ENCODE measurements at regions not wholly inside any gene's neighbourhood (a gene's known extent, or its start where the extent isn't known, plus 50 kb on each side); places are given as distances from the start of the nearest gene placed in this dataset.

DNA sequence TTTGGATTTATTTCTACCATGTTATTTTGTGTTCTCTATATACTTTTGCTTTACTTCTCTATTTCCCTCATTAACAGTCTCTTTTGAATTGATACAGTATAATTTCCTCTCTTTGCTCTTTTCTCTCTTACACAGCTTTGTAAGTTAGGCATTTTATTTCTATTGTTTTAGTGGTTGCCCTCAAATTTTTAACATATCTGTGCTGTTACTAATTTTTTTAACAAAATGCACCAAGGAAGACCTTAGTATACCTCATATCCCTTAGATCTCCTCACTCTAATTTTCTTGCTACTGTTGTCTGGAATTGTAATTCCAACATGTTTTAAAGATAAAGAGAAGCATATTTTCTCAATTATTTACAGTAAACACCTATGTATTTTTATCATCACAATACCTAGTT, 416.8 kb upstream of the SLC14A2 start:
- DNase-seq (ENCODE audit: low spot score), result no peak
- H3K27ac ChIP-seq, result no peak overlapping the region
- ChIA-PET CTCF (no interaction called here), POLR2A (ENCODE audit: low non-redundant PET) (no interaction called here)
- TF ChIP-seq, protein P1, sequence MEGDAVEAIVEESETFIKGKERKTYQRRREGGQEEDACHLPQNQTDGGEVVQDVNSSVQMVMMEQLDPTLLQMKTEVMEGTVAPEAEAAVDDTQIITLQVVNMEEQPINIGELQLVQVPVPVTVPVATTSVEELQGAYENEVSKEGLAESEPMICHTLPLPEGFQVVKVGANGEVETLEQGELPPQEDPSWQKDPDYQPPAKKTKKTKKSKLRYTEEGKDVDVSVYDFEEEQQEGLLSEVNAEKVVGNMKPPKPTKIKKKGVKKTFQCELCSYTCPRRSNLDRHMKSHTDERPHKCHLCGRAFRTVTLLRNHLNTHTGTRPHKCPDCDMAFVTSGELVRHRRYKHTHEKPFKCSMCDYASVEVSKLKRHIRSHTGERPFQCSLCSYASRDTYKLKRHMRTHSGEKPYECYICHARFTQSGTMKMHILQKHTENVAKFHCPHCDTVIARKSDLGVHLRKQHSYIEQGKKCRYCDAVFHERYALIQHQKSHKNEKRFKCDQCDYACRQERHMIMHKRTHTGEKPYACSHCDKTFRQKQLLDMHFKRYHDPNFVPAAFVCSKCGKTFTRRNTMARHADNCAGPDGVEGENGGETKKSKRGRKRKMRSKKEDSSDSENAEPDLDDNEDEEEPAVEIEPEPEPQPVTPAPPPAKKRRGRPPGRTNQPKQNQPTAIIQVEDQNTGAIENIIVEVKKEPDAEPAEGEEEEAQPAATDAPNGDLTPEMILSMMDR (conservative IDR thresholded peaks at IDR 0.05; ENCODE audit: low read depth), result no peak

DNA sequence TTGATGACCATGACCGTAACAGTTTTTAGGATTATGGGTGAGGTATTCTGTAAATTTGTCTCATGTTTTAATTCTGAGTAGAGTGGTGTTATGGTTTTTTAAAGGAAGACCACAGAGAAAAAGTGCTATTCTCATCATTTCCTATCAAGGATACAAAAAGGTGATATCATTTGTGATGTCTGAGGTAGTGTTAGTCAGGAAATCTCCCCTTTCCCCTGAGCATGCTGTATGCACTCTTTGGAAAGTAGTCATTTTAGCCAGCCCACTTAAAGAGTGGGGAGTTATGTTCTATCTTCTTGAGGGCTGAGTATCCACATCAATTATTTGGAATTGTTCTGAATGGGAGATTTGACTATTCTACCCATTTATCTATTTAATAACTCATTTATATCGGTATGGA, 414.2 kb upstream of the SLC14A2 start:
- H3K27ac ChIP-seq, result no peak overlapping the region
- DNase-seq (ENCODE audit: low spot score), result no peak
- TF ChIP-seq, protein P1 (conservative IDR thresholded peaks at IDR 0.05; ENCODE audit: low read depth), result no peak
- ChIA-PET POLR2A (ENCODE audit: low non-redundant PET) (no interaction called here), CTCF (no interaction called here)

DNA sequence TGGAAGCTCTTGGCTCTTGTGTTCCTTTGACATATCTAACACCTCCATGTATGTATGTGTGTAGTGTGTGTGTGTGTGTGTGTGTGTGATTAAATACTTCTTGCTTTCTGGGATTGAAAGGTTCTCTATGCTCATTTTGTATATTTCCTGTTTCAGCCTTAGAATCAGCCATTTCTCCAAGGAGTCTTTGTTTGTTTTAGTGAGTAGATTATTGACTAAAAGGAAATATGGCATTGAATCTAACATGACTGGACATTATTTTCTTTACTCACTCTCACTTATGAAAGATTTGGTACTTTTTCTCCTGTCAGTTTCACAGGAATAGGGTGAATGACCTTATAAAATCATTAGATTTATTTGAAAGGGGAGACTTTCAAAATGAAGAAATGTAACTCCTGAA, 413.8 kb upstream of the SLC14A2 start:
- DNase-seq (ENCODE audit: low spot score), result no peak
- POLR2A ChIA-PET (ENCODE audit: low non-redundant PET), result no interaction called here
- no peak overlapping the region for H3K27ac ChIP-seq
- CTCF ChIA-PET, result no interaction called here
- TF ChIP-seq, protein P1 (conservative IDR thresholded peaks at IDR 0.05; ENCODE audit: low read depth), result no peak

DNA sequence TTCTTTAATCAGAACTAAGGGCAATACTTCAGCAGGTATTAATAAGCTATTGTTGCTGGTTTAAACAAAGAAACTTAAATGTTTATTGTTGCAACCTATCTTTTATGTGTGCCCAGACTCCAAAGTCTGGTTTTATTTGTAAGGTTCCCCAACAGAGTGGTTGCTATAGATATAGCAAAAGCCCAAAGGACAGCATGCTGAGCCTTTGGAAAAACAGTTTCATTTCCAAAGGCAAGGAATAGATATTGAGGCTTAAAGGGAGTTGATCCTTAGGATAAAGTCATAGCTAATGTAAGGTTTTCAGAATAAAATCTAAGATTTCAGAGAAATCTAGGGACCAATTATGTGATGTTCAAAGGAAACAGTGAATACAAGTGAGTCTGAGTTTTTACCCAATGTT, 413.2 kb upstream of the SLC14A2 start:
- ChIA-PET CTCF (interaction anchor here (0.6 kb wide), 1 partner anchor 126 kb away, joined by 6 read pairs; no protein-coding TSS in a partner anchor), POLR2A (ENCODE audit: low non-redundant PET) (no interaction called here)
- DNase-seq (ENCODE audit: low spot score), result no peak
- TF ChIP-seq, protein P1 (conservative IDR thresholded peaks at IDR 0.05; ENCODE audit: low read depth), result no peak
- no peak overlapping the region for H3K27ac ChIP-seq

DNA sequence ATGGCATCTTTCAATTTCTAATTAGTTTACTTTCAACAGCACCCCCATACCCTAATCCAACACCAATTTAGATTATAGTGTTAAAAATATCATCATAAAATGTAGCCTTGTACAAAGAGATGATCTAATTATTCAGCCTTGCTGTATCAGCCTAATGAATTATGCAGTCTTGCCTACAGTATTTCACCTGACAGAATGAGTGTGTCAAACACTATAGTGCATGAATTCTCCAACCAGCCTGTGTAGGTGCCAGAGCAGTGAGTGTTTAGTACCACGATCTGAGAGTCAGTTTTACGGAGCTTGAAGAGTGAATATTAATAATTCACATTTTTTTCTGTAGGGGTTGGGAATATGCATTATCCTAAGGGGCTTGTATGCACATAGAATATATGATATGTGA, 411.6 kb upstream of the SLC14A2 start:
- no peak for DNase-seq (ENCODE audit: low spot score)
- TF ChIP-seq, protein P1 (conservative IDR thresholded peaks at IDR 0.05; ENCODE audit: low read depth), result no peak
- ChIA-PET POLR2A (ENCODE audit: low non-redundant PET) (no interaction called here), CTCF (no interaction called here)
- no peak overlapping the region for H3K27ac ChIP-seq

DNA sequence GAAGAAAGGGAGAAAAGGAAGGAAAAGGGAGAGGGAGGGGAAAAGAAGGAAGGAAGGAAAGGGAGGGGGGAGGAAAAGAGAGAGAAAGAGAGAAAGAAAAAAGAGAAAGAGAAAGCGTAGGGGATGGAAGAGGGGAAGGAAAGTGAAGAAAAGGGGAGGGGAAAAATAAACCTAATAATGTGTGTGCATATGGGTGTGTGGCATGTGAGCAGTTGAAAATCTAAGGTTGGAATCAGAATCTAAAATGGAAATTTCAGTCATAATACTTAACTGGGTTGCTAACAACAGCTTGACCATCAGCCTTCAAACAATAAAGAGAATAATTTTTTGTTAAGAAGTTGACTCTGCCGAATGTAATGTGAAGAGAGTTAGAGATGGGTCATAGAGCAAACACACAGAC, 407.9 kb upstream of the SLC14A2 start:
- TF ChIP-seq, protein P1 (conservative IDR thresholded peaks at IDR 0.05; ENCODE audit: low read depth), result no peak
- DNase-seq (ENCODE audit: low spot score), result no peak
- no peak overlapping the region for H3K27ac ChIP-seq
- CTCF ChIA-PET, result no interaction called here
- POLR2A ChIA-PET (ENCODE audit: low non-redundant PET), result no interaction called here

DNA sequence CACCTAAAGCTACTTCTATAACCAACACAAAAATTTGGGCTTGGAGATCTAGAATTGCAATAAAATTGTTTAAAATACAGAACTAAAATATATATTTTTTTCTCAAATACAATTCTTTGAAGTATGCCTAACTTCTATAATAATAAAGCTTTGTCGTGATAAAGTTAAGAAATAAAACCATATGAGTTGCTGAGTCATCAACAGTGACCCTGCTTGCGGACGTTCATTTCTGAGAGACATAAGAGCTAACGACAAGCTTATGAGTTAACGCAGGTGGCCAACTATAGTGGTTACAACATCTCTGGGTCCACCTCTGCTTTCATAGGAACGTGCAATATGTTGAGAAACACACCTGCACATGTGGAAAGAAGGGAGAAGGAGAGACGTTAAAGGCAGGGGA, 407.1 kb upstream of the SLC14A2 start:
- ChIA-PET POLR2A (ENCODE audit: low non-redundant PET) (no interaction called here), CTCF (no interaction called here)
- no peak for DNase-seq (ENCODE audit: low spot score)
- TF ChIP-seq, protein P1 (conservative IDR thresholded peaks at IDR 0.05; ENCODE audit: low read depth), result no peak
- H3K27ac ChIP-seq, result no peak overlapping the region
